HT-29 (cell line): ENCODE measurements at regions not wholly inside any gene's neighbourhood (a gene's known extent, or its start where the extent isn't known, plus 50 kb on each side); places are given as distances from the start of the nearest gene placed in this dataset.

Experiments
- DNase-seq: peaks from one replicate; pipeline ENCODE4 v3.0.0-alpha.2; 2015; ENCODE audit warnings: low spot score

- peak; percentile 16 for DNase-seq
Measured at GRCh38 chr9:115250621-115251032, 132.7 kb upstream of the TNC start.

DNA sequence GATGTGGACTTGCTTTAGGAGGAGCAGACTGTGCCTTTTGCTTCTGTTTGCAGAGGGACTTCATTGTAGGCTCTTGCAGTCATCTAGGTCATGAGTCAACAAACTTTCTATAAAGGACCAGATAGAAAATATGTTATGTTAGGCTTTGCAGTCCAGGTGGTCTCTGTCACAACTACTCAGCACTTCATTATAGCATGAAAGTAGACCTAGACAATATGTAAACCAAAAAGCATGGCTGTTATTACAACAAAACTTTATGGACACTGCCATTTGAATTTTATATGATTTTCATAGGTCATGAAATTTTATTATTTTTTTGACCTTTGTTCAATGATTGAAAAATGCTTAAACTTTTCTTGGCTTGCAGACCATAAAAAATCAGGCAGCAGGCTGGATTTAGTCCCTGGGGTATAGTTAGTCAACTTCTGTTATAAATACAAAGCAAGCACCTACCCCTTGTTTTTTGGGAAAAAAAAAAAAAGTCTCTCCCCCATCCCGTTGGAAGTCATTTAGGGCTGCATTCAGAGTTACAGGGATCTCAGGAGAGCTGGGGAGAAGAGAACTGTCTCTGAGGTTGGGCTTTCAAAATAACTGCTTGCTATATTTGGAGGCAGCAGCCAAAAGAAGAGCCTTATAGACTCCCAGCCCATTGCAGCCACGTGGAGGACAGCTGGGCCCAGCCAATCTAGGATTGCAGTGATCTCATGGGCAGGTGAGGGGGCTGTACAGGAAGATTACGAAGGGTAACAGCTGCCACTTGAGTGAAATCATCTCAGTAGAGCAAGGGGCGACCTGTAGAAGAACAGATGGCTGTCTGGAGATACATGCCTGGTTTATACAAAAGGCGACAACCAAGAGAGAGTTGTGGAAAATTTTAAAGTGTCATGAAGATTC is 136.6 kb upstream of the TNC start:
- peak; percentile 9 for DNase-seq

DNA sequence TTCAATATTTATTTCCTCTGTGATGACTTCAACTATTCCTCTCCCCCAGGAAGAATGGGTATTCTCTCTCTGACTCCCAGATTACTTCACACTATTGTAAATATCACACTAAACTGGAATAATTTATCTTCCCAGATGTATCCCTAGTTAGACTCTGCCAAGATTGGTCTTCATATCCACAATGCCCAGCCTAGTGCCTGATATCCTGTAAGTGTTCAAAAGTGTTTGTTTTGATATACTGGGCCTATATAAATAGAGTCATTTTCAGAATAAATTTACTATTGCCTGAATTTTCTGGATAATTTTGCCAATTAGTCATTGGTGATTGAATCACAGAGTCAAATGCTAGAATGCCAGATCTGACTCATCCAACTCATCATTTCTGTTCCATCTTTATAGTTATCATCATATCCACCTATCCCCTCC is 143.7 kb upstream of the TNC start:
- no peak for DNase-seq

GRCh38 chr9:115262477-115262876 is 144.5 kb upstream of the TNC start:
- DNase-seq = peak; percentile 99

DNA sequence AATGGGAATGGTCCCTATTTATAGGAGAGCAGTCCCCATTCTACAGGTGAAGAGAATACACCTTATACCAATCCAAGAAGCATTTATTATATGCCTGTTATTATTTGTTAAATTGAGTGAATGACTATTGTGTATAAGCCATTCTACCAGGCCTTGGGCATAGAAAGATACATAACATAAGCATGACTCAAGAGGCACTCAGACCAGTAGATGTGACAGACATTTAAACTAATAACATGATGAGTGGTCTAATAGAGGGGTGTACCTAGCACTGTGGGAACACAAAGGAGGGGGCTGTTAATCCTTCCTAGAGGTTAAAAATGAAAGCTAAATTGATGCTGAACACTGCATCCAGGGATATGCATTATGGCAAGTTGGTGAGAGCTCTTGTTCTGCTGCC is 145.0 kb upstream of the TNC start:
- no peak for DNase-seq

DNA sequence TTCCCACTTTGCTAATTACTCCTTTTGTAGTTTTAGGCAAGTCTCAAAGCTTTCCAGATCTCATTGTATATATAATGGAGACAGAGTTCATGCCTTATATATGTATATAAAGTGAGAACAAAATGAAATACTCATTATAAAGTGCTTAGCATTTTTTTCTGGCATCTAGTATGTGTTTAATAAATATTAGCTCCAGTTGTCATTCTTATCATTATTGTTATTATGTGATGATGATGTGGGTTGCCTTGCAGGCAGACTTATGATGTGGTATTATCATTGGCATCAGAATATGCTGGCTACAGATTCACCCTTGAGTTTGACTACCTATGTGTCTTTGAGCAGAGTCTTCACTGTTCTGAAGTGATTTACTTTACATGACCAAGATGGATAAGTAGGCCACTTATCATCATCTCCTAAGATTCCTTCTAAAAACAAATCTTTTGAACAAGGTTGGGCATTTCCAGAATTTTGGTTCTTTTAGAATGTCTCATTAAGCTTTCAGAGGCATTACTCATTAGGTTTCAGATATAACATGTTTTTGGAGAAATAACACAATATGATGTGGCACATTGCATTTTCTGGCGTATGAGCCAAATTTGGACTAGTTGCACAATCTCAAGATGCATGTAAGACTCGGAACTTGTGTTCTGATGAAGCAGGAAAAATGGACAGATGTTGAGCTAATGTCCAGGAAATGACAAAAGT is 145.6 kb upstream of the TNC start:
- DNase-seq = no peak

- DNase-seq = no peak
Measured at GRCh38 chr9:115264313-115264712, 146.4 kb upstream of the TNC start.

- DNase-seq = no peak
Measured at GRCh38 chr9:115267790-115268189, 149.8 kb upstream of the TNC start.

GRCh38 chr9:115275753-115276152 is 157.8 kb upstream of the TNC start:
- DNase-seq = peak; percentile 72

- DNase-seq = no peak
Measured at GRCh38 chr9:115276621-115277020, 158.7 kb upstream of the TNC start.

GRCh38 chr9:115277301-115277700 is 159.3 kb upstream of the TNC start:
- no peak for DNase-seq

DNA sequence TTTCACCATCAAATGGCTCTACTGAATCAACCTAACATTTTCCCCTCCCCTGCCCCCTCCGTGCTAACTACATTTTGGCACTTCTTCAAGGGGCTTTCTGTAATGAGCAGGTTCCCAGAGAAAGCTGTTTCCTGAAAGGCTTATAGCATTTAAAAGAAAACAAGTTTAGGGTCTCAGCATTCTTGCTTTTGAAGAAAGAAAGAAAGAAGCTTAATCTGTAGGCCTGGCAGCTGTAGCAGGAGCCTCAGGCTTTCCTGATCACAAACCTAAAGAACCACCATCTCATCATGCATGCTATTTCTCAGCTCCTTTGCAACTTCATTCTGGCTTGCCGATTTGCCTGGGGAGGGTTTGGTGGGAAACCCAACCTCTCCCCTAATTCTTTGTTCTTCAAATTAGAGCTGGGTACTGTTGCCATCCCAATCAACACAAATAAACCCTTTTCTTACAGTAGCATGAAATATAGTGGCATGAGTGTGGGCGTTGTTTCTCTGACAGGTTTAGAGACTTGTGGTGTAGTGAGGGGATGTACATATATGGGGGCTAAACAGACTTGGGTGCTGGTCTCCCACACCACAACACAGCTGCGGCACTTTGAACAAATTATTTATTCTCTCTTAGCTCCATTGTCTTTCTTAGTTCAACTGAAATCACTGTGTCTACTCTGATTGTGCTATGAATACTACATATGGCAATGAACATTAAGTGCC is 160.5 kb upstream of the TNC start:
- DNase-seq = no peak

GRCh38 chr9:115283395-115283794 is 165.4 kb upstream of the TNC start:
- no peak for DNase-seq

DNA sequence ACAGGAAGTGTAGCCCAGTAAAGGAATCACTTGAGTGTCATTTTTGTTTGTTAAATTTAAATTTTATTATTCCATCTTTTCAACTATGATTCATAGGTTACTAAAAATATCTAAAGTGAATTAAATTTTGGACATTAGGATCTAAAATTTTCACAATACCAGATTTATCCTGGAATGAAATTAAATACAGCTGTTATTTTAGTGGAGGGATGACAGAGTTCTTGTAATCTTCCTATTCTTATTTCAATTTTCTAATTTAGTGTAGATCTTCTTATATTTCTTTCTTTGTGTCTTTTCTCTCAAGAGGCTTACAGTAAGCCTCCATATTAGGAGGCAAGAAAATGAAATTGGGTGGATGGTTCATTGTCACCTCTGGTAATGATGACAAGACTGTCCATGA is 167.9 kb upstream of the TNC start:
- no peak for DNase-seq

- DNase-seq = no peak
Measured at GRCh38 chr9:115286411-115286810, 168.5 kb upstream of the TNC start.

DNA sequence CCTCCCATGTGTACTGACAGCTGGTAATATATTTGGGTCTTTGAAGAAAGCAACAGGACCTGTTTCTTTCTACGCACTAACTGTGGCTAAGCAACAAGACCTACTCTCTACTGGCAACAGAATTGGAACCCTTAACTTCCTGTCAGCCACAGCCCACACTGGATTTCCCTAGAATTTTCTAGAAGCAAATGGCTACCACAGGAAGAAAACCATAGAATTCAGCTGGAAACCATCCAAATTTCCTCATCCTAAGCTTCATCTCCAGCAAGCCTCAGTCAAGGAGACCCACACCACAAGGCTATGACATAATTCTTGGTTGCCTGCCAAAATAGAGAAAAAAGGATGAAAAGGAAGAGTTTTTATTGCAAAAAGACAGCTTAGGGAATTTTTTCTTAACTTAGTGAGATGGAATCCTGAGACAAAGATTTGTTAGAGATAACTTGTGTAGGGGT is 171.8 kb upstream of the TNC start:
- no peak for DNase-seq

GRCh38 chr9:115291841-115292240 is 173.9 kb upstream of the TNC start:
- peak; percentile 89 for DNase-seq

GRCh38 chr9:115292584-115293279 is 174.8 kb upstream of the TNC start:
- no peak for DNase-seq

- no peak for DNase-seq
Measured at GRCh38 chr9:115295734-115296133, 177.8 kb upstream of the TNC start.

DNA sequence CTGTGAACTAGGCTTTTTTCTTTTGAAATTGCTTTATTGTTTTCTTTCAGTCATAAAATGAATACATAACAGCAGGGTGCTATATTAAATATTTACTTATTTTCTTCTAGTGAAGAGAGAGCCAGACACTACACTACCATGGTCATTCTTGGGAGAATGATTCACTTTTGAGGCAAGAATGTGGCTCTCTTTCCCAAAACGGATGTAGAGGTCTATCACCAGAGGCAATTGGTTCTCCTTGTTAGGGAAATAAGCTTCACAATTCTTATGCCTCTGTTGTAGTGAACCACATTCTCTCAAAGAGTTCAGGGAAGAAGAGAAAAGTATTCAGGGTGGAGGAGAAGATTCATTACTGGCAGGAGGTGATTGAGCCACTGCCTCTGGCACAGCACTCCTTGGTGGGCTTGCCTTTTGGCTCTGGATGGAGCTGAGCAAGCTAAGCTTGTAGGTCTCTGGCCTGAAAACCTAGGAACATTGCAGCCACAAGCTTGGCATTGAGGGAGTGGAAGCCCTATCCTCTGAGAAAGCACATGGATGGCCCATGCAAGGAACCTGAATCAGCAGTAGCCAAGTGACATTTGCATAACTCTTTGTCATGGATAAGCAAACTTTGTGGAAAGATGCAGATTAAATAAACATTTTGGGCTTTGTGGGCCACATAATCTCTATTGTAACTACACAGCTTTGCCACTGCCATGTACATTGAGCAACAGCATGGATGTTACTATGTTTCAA is 179.0 kb upstream of the TNC start:
- DNase-seq = no peak

DNA sequence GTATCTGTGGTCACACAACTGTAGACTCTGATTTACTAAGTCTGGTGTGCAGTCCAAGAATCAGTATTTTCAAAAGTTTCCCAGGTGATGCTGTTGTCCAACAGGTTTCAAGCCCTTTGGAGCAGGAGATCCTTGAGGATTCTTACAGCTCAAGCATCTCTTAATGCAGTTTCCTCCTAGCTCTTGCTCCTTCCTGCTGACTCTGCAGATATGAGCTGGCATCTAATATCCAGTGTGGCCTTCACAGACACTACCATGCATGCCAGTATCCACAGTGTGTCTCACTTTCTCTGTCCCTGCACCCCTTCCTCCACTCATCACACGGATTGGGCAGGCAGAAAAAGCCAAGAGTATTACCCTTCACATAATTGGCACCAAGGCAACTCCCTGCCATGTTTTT is 182.2 kb upstream of the TNC start:
- DNase-seq = no peak
